ENCODE measurements at regions not wholly inside any gene's neighbourhood (a gene's known extent, or its start where the extent isn't known, plus 50 kb on each side); places are given as distances from the start of the nearest gene placed in this dataset.

DNA sequence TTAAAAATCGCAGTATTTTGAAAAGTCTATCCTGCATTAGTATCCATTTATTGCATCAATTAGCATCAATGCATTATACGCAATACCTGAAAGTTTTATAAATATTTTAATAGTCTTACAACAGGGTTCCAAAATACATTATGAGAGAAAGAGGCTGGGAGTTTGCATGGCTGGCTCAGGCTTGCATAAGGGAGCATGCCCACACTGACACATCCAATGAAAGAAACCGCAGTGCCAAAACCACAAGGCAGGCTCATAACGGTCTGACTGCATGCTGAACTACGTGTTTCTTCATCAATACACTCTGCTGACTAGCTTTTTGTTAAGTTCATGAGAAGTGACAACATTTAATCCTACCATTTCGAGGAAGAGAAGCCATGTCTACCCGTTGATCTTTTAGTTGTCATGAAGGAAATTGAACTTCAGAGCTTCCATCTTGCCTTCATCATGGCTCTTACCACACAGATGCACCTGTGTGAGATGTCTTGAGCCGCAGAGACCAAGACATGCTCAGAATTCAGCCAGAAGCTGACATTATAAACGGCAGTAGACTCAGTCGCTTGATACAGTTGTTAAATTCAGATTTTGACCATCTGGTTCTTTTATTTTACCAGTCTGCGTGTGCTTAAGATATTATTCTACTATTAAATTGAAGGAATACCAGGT is 168.8 kb upstream of the FRG1 start:
- TF ChIP-seq, protein P1, sequence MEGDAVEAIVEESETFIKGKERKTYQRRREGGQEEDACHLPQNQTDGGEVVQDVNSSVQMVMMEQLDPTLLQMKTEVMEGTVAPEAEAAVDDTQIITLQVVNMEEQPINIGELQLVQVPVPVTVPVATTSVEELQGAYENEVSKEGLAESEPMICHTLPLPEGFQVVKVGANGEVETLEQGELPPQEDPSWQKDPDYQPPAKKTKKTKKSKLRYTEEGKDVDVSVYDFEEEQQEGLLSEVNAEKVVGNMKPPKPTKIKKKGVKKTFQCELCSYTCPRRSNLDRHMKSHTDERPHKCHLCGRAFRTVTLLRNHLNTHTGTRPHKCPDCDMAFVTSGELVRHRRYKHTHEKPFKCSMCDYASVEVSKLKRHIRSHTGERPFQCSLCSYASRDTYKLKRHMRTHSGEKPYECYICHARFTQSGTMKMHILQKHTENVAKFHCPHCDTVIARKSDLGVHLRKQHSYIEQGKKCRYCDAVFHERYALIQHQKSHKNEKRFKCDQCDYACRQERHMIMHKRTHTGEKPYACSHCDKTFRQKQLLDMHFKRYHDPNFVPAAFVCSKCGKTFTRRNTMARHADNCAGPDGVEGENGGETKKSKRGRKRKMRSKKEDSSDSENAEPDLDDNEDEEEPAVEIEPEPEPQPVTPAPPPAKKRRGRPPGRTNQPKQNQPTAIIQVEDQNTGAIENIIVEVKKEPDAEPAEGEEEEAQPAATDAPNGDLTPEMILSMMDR (IDR thresholded peaks at IDR 0.05; ENCODE audit: low read length) = no peak
- TF ChIP-seq EZH2 (optimal IDR thresholded peaks at IDR 0.05; ENCODE audit: low read depth, low read length) (no peak), EZH2phosphoT487 (IDR thresholded peaks at IDR 0.05; ENCODE audit: low read length) (no peak)
